IMR-90 (cell line): ENCODE measurements at regions not wholly inside any gene's neighbourhood (a gene's known extent, or its start where the extent isn't known, plus 50 kb on each side); places are given as distances from the start of the nearest gene placed in this dataset.

ENCODE experiments used
- ATAC-seq: fragments of 200-7000 bp; cut with Tn5 transposase; 2 replicates; pipeline ENCODE4 v1.9.1; 2020; ENCODE audit warnings: low read depth, mild to moderate bottlenecking, moderate library complexity
- BruUV-seq: library from RNA; stranded (reverse); fragments of 400-500 nt; replicated peaks from 2 replicates; lab custom pipeline; 2021; lab: Mats Ljungman, UMichigan
- CTCF ChIA-PET: fragments of 300-600 bp; formaldehyde crosslinking; extraction: SDS; loops from one replicate; lab custom pipeline; 2021; ENCODE audit warnings: antibody characterized with exemption; lab: Yijun Ruan, JAX
- POLR2A ChIA-PET: fragments of 300-600 bp; sonication (Branson Sonifier 250); formaldehyde crosslinking; loops from one replicate; lab custom pipeline; 2022; ENCODE audit warnings: antibody characterized with exemption; ENCODE audit not compliant: unreplicated experiment; lab: Charles Lee
- DNase-seq: peaks from one replicate; pipeline ENCODE4 v3.0.0; 2013
- H2AFZ ChIP-seq: replicated peaks from 2 replicates; pipeline ENCODE3; 2013; ENCODE audit warnings: low read length, mild to moderate bottlenecking; ENCODE audit not compliant: poor library complexity
- H2AK5ac ChIP-seq: 2 replicates; pipeline ENCODE4 v1.6.1; 2013; ENCODE audit warnings: low read depth, low read length, inconsistent platforms
- H2AK9ac ChIP-seq: replicated peaks from 2 replicates; pipeline ENCODE3; 2013; ENCODE audit warnings: mild to moderate bottlenecking, low read depth, low read length, moderate library complexity; ENCODE audit not compliant: poor library complexity
- H2BK120ac ChIP-seq: 2 replicates; pipeline ENCODE4 v1.6.1; 2013; ENCODE audit warnings: low read depth, low read length, inconsistent platforms
- H2BK15ac ChIP-seq: 3 replicates; pipeline ENCODE4 v1.6.1; 2013; ENCODE audit warnings: low read depth, low read length, inconsistent platforms
- H2BK20ac ChIP-seq: 2 replicates; pipeline ENCODE4 v1.6.1; 2013; ENCODE audit warnings: low read depth, mild to moderate bottlenecking, inconsistent platforms, low read length, moderate library complexity
- H2BK5ac ChIP-seq: 2 replicates; pipeline ENCODE4 v1.6.1; 2013; ENCODE audit warnings: mild to moderate bottlenecking, low read depth, low read length, inconsistent platforms; ENCODE audit not compliant: poor library complexity, severe bottlenecking
- H3K14ac ChIP-seq: replicated peaks from 2 replicates; pipeline ENCODE4 v1.6.1; 2013; ENCODE audit warnings: low read depth, low read length, inconsistent platforms
- H3K18ac ChIP-seq: 2 replicates; pipeline ENCODE4 v1.6.1; 2013; ENCODE audit warnings: low read depth, low read length, control low read depth
- H3K23ac ChIP-seq: 2 replicates; pipeline ENCODE4 v1.6.1; 2013; ENCODE audit warnings: low read depth, low read length, inconsistent platforms
- H3K27ac ChIP-seq: 2 replicates; pipeline ENCODE4 v1.5.1; 2013; ENCODE audit warnings: mild to moderate bottlenecking, control low read depth, low read length; ENCODE audit not compliant: insufficient read depth
- H3K27me3 ChIP-seq: 2 replicates; pipeline ENCODE4 v1.6.1; 2013; ENCODE audit warnings: low read length; ENCODE audit not compliant: control insufficient read depth, insufficient read depth
- H3K36me3 ChIP-seq: 2 replicates; pipeline ENCODE4 v1.6.1; 2013; ENCODE audit warnings: low read length, mixed read lengths; ENCODE audit not compliant: control insufficient read depth, insufficient read depth
- H3K4ac ChIP-seq: 2 replicates; pipeline ENCODE4 v1.6.1; 2013; ENCODE audit warnings: low read depth, low read length, inconsistent platforms
- H3K4me1 ChIP-seq: 2 replicates; pipeline ENCODE4 v1.6.1; 2013; ENCODE audit warnings: low read length, mixed read lengths; ENCODE audit not compliant: control insufficient read depth, insufficient read depth
- H3K4me2 ChIP-seq: 2 replicates; pipeline ENCODE4 v1.6.1; 2013; ENCODE audit warnings: low read depth, mild to moderate bottlenecking, control low read depth, low read length, moderate library complexity
- H3K4me3 ChIP-seq: 2 replicates; pipeline ENCODE4 v1.5.1; 2013; ENCODE audit warnings: low read depth, mild to moderate bottlenecking, control low read depth, low read length, moderate library complexity; ENCODE audit not compliant: insufficient read depth
- H3K56ac ChIP-seq: 2 replicates; pipeline ENCODE4 v1.6.1; 2013; ENCODE audit warnings: low read length, inconsistent platforms; ENCODE audit not compliant: insufficient read depth; ENCODE audit errors: extremely low read depth
- H3K79me1 ChIP-seq, 2 experiments: 2 replicates each; pipeline ENCODE4 v1.6.1; 2013; ENCODE audit warnings: low read length in 2 of 2, inconsistent platforms in 1 of 2, low read depth in 1 of 2
- H3K9ac ChIP-seq: 2 replicates; pipeline ENCODE4 v1.6.1; 2013; ENCODE audit warnings: low read depth, low read length, control low read depth
- H3K9me1 ChIP-seq: 2 replicates; pipeline ENCODE4 v1.6.1; 2013; ENCODE audit warnings: low read length, inconsistent platforms; ENCODE audit not compliant: insufficient read depth
- H3K9me3 ChIP-seq: 2 replicates; pipeline ENCODE4 v1.6.1; 2013; ENCODE audit warnings: low read length; ENCODE audit not compliant: control insufficient read depth, insufficient read depth
- H4K20me1 ChIP-seq: 2 replicates; pipeline ENCODE4 v1.6.1; 2013; ENCODE audit warnings: low read length, inconsistent platforms; ENCODE audit not compliant: insufficient read depth
- H4K5ac ChIP-seq: 2 replicates; pipeline ENCODE4 v1.6.1; 2013; ENCODE audit warnings: mild to moderate bottlenecking, low read depth, low read length, control low read depth
- H4K8ac ChIP-seq, 2 experiments: 2 replicates each; pipeline ENCODE4 v1.6.1; 2013; ENCODE audit warnings: low read depth in 2 of 2, low read length in 2 of 2, control low read depth in 1 of 2, inconsistent platforms in 1 of 2
- H4K91ac ChIP-seq: 2 replicates; pipeline ENCODE4 v1.6.1; 2013; ENCODE audit warnings: low read depth, low read length, inconsistent platforms; ENCODE audit not compliant: insufficient read depth
- whole genome bisulfite sequencing, 2 experiments: methylation state at CpG; one replicate each; pipeline versions ENCODE4 v1.1.5 to v1.1.7; 2013; ENCODE audit warnings: missing lambda C conversion rate in 2 of 2; ENCODE audit not compliant: insufficient read length in 1 of 2; ENCODE audit errors: extremely low coverage in 2 of 2; 5-methylcytosine and 5-hydroxymethylcytosine counted together
- dilution Hi-C: fragments of 300-500 bp; cut with HindIII; formaldehyde crosslinking; loops from one replicate; pipeline ENCODE4 v1.14.3; 2018; ENCODE audit warnings: low sequenced_read_pairs; ENCODE audit not compliant: unreplicated experiment
- in situ Hi-C: fragments of 300-500 bp; cut with MboI; formaldehyde crosslinking; loops from 3 replicates; pipeline ENCODE4 v1.14.3; 2019; ENCODE audit warnings: low sequenced_read_pairs, inconsistent platforms, mixed read lengths
- intact Hi-C: fragments of 100-400 bp; cut with micrococcal nuclease; formaldehyde crosslinking; loops from 2 replicates; pipeline ENCODE4 v1.10.0; 2022
- TF ChIP-seq, protein P1 (sequence below): conservative IDR thresholded peaks from 2 replicates; pipeline ENCODE4 v1.5.1; 2012; ENCODE audit warnings: mild to moderate bottlenecking, low read depth, low read length, improper control_type of control experiment

DNA sequence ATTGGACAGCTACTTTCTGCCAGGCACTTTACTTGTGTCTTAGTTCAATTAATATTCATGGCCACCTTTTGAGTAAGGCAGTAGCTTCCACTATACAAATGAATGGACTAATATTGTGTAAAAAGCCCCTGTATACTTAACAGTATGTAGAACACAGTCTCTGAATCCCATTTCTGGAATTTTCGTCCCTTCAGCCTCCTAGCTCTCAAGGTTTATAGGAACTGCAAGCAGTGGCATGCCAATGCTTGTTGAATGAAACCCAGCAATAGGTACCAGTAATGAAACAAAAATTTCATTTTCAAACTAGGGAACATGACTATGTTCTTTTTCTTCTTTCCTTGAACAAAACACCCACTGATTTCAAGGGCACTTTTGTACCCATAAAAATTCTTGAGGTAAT lies 361.6 kb downstream of the TDRD3 start:
- TF ChIP-seq, protein P1, sequence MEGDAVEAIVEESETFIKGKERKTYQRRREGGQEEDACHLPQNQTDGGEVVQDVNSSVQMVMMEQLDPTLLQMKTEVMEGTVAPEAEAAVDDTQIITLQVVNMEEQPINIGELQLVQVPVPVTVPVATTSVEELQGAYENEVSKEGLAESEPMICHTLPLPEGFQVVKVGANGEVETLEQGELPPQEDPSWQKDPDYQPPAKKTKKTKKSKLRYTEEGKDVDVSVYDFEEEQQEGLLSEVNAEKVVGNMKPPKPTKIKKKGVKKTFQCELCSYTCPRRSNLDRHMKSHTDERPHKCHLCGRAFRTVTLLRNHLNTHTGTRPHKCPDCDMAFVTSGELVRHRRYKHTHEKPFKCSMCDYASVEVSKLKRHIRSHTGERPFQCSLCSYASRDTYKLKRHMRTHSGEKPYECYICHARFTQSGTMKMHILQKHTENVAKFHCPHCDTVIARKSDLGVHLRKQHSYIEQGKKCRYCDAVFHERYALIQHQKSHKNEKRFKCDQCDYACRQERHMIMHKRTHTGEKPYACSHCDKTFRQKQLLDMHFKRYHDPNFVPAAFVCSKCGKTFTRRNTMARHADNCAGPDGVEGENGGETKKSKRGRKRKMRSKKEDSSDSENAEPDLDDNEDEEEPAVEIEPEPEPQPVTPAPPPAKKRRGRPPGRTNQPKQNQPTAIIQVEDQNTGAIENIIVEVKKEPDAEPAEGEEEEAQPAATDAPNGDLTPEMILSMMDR, result no peak
- Histone ChIP-seq H3K56ac (no peak overlapping the region), H2AK9ac (no peak overlapping the region), H3K9me3 (peaks cover 4% of the 10 kb centered on the region), H2AFZ (no peak overlapping the region), H3K4me3 (no peak overlapping the region), H3K27ac (no peak overlapping the region), H3K23ac (no peak overlapping the region), H3K9ac (no peak overlapping the region), H3K14ac (no peak overlapping the region), H3K4me1 (no peaks in the 10 kb centered on the region), H2BK5ac (no peak overlapping the region), H3K36me3 (no peaks in the 10 kb centered on the region), H2BK15ac (no peak overlapping the region), H3K27me3 (no peaks in the 10 kb centered on the region), H3K4me2 (no peak overlapping the region), H3K79me1 (no peaks in the 10 kb centered on the region), H3K18ac (no peak overlapping the region), H2AK5ac (no peak overlapping the region), H3K9me1 (no peaks in the 10 kb centered on the region), H4K5ac (no peak overlapping the region), H4K8ac (no peak overlapping the region), H3K4ac (no peak overlapping the region), H4K20me1 (no peaks in the 10 kb centered on the region), H2BK120ac (no peak overlapping the region), H2BK20ac (no peak overlapping the region), H4K91ac (no peak overlapping the region)
- WGBS, 2 experiments, result no CpG with 5 or more reads among the region's 1 CpG
- dilution Hi-C loops, result no loop called here
- no peak for DNase-seq
- CTCF ChIA-PET, result no interaction called here
- in situ Hi-C loops, result no loop called here
- POLR2A ChIA-PET, result no interaction called here
- no peak for ATAC-seq
- intact Hi-C loops, result no loop called here
- no TSS peak for BruUV-seq
